DND-41 (cell line): ENCODE measurements at regions not wholly inside any gene's neighbourhood (a gene's known extent, or its start where the extent isn't known, plus 50 kb on each side); places are given as distances from the start of the nearest gene placed in this dataset.

ENCODE experiments used
- ATAC-seq: fragments of 200-7000 bp; cut with Tn5 transposase; 3 replicates; pipeline ENCODE4 v1.9.1; 2021; ENCODE audit warnings: low read depth; ENCODE audit not compliant: insufficient read depth
- DNase-seq: peaks from one replicate; pipeline ENCODE4 v3.0.0-alpha.2; 2020
- H2AFZ ChIP-seq: 2 replicates; pipeline ENCODE4 v1.6.0; 2012; ENCODE audit warnings: low read depth, low read length
- H3K27ac ChIP-seq: 2 replicates; pipeline ENCODE4 v1.5.1; 2012; ENCODE audit warnings: low read length, inconsistent platforms
- H3K27me3 ChIP-seq: fragments of 200-600 bp; sonication (generic); 2 replicates; pipeline ENCODE4 v1.6.0; 2012; ENCODE audit warnings: low read length, mild to moderate bottlenecking, inconsistent platforms; ENCODE audit not compliant: insufficient read depth, poor library complexity
- H3K36me3 ChIP-seq: 2 replicates; pipeline ENCODE4 v1.5.1; 2012; ENCODE audit warnings: low read length, inconsistent platforms; ENCODE audit not compliant: insufficient read depth
- H3K4me1 ChIP-seq: 2 replicates; pipeline ENCODE4 v1.5.1; 2012; ENCODE audit warnings: mild to moderate bottlenecking, low read length; ENCODE audit not compliant: insufficient read depth
- H3K4me2 ChIP-seq: 2 replicates; pipeline ENCODE4 v1.6.0; 2012; ENCODE audit warnings: mild to moderate bottlenecking, moderate library complexity, low read length, inconsistent platforms; ENCODE audit not compliant: insufficient read depth
- H3K4me3 ChIP-seq, 2 experiments: fragments of 200-600 bp in 1 of 2; shearing (Covaris generic) in 1 of 2; 2 replicates each; pipeline ENCODE4 v1.5.1; 2012 to 2016; ENCODE audit warnings: inconsistent platforms in 2 of 2, low read length in 2 of 2, mild to moderate bottlenecking in 2 of 2, low read depth in 1 of 2, moderate library complexity in 1 of 2
- H3K79me2 ChIP-seq: 2 replicates; pipeline ENCODE4 v1.6.0; 2012; ENCODE audit warnings: low read length, inconsistent platforms; ENCODE audit not compliant: insufficient read depth
- H3K9ac ChIP-seq: 2 replicates; pipeline ENCODE4 v1.6.0; 2012; ENCODE audit warnings: low read depth, mild to moderate bottlenecking, inconsistent platforms, low read length, moderate library complexity
- H3K9me3 ChIP-seq: 2 replicates; pipeline ENCODE4 v1.5.1; 2012; ENCODE audit warnings: low read length, moderate library complexity, mild to moderate bottlenecking, inconsistent platforms; ENCODE audit not compliant: insufficient read depth, severe bottlenecking
- H4K20me1 ChIP-seq: 2 replicates; pipeline ENCODE4 v1.6.0; 2012; ENCODE audit warnings: low read length; ENCODE audit not compliant: insufficient read depth
- EZH2 ChIP-seq: IDR thresholded peaks from 3 replicates; pipeline ENCODE4 v1.6.1; 2012; ENCODE audit warnings: borderline replicate concordance, low read depth, mild to moderate bottlenecking, moderate library complexity, low read length, inconsistent platforms; ENCODE audit not compliant: severe bottlenecking
- TF ChIP-seq, protein P1 (sequence below): IDR thresholded peaks from 2 replicates; pipeline ENCODE4 v1.5.1; 2012; ENCODE audit warnings: borderline replicate concordance, low read length, moderate library complexity, mild to moderate bottlenecking; ENCODE audit not compliant: poor library complexity, severe bottlenecking; ENCODE audit errors: extremely low read depth

DNA sequence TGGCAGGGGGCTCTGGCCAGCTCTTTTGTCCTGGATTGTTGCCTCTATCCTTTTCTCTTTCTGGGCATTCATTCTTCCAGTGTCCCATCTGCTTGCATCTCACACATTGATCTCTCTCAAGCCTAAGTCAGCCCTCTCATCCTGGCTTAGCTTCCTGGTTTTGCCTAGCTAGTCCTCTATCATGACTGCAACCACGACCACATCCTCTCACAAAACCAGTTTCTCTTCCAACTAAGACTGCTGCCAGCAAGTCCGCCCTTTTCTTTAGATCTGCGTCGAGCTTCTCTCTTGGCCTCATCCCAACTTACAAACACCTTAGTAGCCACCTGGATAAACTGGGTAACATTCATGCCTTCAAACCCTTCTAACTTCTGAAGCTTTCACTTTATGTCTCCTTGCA, 212.2 kb upstream of the HTR2A start:
- H3K4me2 ChIP-seq, result no peak overlapping the region
- no peak overlapping the region for H2AFZ ChIP-seq
- TF ChIP-seq, protein P1, sequence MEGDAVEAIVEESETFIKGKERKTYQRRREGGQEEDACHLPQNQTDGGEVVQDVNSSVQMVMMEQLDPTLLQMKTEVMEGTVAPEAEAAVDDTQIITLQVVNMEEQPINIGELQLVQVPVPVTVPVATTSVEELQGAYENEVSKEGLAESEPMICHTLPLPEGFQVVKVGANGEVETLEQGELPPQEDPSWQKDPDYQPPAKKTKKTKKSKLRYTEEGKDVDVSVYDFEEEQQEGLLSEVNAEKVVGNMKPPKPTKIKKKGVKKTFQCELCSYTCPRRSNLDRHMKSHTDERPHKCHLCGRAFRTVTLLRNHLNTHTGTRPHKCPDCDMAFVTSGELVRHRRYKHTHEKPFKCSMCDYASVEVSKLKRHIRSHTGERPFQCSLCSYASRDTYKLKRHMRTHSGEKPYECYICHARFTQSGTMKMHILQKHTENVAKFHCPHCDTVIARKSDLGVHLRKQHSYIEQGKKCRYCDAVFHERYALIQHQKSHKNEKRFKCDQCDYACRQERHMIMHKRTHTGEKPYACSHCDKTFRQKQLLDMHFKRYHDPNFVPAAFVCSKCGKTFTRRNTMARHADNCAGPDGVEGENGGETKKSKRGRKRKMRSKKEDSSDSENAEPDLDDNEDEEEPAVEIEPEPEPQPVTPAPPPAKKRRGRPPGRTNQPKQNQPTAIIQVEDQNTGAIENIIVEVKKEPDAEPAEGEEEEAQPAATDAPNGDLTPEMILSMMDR, result no peak
- no peak for TF ChIP-seq EZH2
- H3K4me3 ChIP-seq, result no peak overlapping the region
- H3K27ac ChIP-seq, result no peak overlapping the region
- no peaks in the 10 kb centered on the region for H3K9me3 ChIP-seq
- H3K79me2 ChIP-seq, result no peaks in the 10 kb centered on the region
- ATAC-seq, result peak; percentile 96
- no peaks in the 10 kb centered on the region for H3K4me1 ChIP-seq
- peak; percentile 44 for DNase-seq
- peaks cover 8% of the 10 kb centered on the region for H3K27me3 ChIP-seq
- H3K36me3 ChIP-seq, result no peaks in the 10 kb centered on the region
- H3K9ac ChIP-seq, result no peak overlapping the region
- H4K20me1 ChIP-seq, result no peaks in the 10 kb centered on the region

DNA sequence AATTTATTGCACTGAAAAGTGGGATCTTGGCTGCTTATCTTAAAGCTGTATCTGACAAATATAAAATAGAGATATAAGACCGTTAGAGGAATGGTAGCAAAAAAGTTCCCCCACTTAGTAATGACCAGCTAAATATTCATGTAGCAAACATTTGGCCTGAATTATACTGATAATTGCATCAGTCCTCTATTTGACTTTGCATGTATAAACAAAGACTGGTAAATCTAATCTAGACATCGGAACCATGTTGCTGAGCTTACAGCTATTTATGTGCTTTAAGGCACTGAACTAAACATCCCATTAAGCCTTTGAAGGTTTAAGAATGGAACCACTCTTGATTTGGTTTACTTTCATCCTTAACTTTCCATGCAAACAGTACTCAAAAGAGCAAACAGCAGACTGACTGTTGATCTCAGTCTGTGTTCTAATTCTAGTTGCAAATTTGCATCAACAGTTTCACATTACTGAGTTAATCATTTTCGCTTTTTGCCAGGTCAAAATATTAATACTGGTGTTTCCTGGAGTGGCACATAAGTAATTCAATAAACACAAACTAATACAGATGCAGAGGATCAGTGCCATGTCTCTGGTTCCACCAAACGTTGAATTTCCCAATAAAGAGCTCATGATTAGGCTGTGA, 203.5 kb upstream of the HTR2A start:
- Histone ChIP-seq H2AFZ (no peak overlapping the region), H3K4me3 (no peak overlapping the region), H3K9ac (no peak overlapping the region), H4K20me1 (no peaks in the 10 kb centered on the region), H3K9me3 (no peaks in the 10 kb centered on the region), H3K36me3 (no peaks in the 10 kb centered on the region), H3K79me2 (no peaks in the 10 kb centered on the region), H3K27me3 (no peaks in the 10 kb centered on the region), H3K27ac (no peak overlapping the region), H3K4me1 (no peaks in the 10 kb centered on the region), H3K4me2 (no peak overlapping the region)
- ATAC-seq, result no peak
- DNase-seq, result no peak
- TF ChIP-seq, protein P1, result no peak
- TF ChIP-seq EZH2, result no peak

DNA sequence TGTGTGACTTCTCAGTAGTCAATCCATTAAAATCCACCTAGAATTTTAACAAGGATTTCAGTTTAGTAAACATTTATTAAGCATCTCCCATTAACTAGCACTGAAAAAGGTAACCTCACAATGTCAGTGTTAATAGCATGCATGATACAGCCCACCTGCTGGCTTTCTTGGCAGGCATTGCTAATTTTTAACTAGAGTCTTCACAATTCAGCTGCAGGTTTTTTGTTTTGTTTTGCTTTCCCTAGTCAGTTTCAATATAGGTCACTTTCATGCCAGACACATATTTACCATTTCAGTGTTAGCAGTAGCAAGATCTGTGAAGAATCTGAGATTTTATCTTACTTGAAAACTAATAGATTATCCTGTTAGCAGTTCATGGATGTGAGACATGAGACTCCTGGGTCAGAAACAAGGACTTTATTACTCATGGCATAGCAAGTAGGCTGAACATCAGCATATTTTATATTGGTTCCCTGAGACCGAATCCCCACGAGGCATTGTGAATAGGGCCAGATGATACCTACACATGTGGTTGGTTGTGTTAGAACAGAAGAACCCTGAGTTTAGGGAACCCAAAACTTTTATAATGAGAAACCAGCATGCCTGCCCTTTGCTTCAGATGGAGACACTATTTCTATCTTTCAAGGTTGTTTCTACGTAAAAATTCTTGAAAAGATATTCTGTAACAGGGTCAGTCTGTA, 198.0 kb upstream of the HTR2A start:
- Histone ChIP-seq H3K79me2 (no peaks in the 10 kb centered on the region), H3K9me3 (no peaks in the 10 kb centered on the region), H3K4me1 (no peaks in the 10 kb centered on the region), H3K36me3 (no peaks in the 10 kb centered on the region), H3K27me3 (peaks cover 4% of the 10 kb centered on the region), H2AFZ (no peak overlapping the region), H4K20me1 (no peaks in the 10 kb centered on the region), H3K27ac (no peak overlapping the region), H3K9ac (no peak overlapping the region), H3K4me3 (no peak overlapping the region), H3K4me2 (no peak overlapping the region)
- no peak for ATAC-seq
- TF ChIP-seq, protein P1, result no peak
- no peak for TF ChIP-seq EZH2
- DNase-seq, result no peak
